ENCODE measurements at regions not wholly inside any gene's neighbourhood (a gene's known extent, or its start where the extent isn't known, plus 50 kb on each side); places are given as distances from the start of the nearest gene placed in this dataset.

DNA sequence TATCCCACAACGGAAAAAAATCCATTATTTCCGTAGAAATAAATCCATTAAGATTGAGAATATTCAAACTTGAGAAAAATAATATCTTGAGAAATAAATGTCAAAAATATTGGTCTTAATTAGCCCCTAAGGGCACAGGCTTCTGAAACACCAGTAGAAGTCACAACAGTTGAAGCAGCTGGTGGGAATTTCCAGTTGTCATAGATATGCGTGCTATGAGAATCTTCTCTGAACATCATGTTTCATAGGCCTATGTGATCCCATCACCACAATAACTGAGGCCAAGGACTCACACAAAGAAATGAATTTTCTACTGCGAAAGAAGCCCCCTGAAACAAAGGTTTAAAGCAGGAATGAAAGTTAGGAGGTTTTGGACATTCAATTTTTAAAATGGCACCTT, 292.0 kb downstream of the DTHD1 start:
- Histone ChIP-seq H3K27me3 (replicated peaks; ENCODE audit: control insufficient read depth, insufficient read depth, low read length) (no peaks in the 10 kb centered on the region), H3K9me3 (no peaks in the 10 kb centered on the region), H3K4me3 (ENCODE audit: low read depth, low read length) (no peak overlapping the region), H3K4me1 (no peaks in the 10 kb centered on the region), H3K36me3 (ENCODE audit: control insufficient read depth, insufficient read depth, low read length) (no peaks in the 10 kb centered on the region)
- peaks cover 6% of the 10 kb centered on the region for H3K27me3 Mint-ChIP-seq (ENCODE audit: insufficient read depth, unreplicated experiment)
- H3K4me1 Mint-ChIP-seq (ENCODE audit: low read depth, unreplicated experiment), result no peaks in the 10 kb centered on the region
- no TSS peak for BruUV-seq (replicated peaks)
- no peaks in the 10 kb centered on the region for H3K9me3 Mint-ChIP-seq (ENCODE audit: unreplicated experiment)
- no peak overlapping the region for H3K4me3 Mint-ChIP-seq (ENCODE audit: unreplicated experiment)
- no peak for DNase-seq
- H3K27ac Mint-ChIP-seq (ENCODE audit: unreplicated experiment), result no peak overlapping the region
- TF ChIP-seq, protein P1, sequence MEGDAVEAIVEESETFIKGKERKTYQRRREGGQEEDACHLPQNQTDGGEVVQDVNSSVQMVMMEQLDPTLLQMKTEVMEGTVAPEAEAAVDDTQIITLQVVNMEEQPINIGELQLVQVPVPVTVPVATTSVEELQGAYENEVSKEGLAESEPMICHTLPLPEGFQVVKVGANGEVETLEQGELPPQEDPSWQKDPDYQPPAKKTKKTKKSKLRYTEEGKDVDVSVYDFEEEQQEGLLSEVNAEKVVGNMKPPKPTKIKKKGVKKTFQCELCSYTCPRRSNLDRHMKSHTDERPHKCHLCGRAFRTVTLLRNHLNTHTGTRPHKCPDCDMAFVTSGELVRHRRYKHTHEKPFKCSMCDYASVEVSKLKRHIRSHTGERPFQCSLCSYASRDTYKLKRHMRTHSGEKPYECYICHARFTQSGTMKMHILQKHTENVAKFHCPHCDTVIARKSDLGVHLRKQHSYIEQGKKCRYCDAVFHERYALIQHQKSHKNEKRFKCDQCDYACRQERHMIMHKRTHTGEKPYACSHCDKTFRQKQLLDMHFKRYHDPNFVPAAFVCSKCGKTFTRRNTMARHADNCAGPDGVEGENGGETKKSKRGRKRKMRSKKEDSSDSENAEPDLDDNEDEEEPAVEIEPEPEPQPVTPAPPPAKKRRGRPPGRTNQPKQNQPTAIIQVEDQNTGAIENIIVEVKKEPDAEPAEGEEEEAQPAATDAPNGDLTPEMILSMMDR (IDR thresholded peaks at IDR 0.05; ENCODE audit: insufficient read depth in 1 of 2, low read depth in 1 of 2, low read length in 1 of 2, severe bottlenecking in 1 of 2, unreplicated experiment in 1 of 2), result no peak
- intact Hi-C loops (cut with micrococcal nuclease; ENCODE audit: unreplicated experiment), result no loop called here
- ChIA-PET CTCF (no interaction called here), POLR2A (no interaction called here)
- no peaks in the 10 kb centered on the region for H3K36me3 Mint-ChIP-seq (ENCODE audit: insufficient read depth, unreplicated experiment)

DNA sequence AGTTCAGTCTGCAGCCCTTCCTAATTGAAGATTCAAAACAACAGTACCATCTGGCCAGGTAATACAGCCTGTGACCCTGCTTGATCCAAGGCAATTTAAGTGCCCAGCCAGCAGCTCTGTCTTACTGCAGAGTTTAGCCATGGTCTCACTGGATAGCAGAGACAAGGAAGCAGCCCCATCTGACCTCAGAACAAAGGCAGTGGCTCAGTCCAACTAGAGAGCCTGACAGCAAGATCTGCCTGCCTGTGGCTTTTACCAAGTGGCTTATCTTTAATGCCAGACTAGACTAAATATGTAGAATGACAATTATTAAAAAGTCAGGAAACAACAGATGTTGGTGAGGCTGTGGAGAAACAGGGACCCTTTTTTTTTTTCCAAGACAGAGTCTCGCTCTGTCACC, 293.4 kb downstream of the DTHD1 start:
- H3K9me3 Mint-ChIP-seq (ENCODE audit: unreplicated experiment), result no peaks in the 10 kb centered on the region
- no peaks in the 10 kb centered on the region for H3K9me3 ChIP-seq
- no peaks in the 10 kb centered on the region for H3K27me3 ChIP-seq (replicated peaks; ENCODE audit: control insufficient read depth, insufficient read depth, low read length)
- no peaks in the 10 kb centered on the region for H3K36me3 ChIP-seq (ENCODE audit: control insufficient read depth, insufficient read depth, low read length)
- H3K27ac Mint-ChIP-seq (ENCODE audit: unreplicated experiment), result no peak overlapping the region
- no peak for DNase-seq
- H3K36me3 Mint-ChIP-seq (ENCODE audit: insufficient read depth, unreplicated experiment), result no peaks in the 10 kb centered on the region
- TF ChIP-seq, protein P1 (IDR thresholded peaks at IDR 0.05; ENCODE audit: insufficient read depth in 1 of 2, low read depth in 1 of 2, low read length in 1 of 2, severe bottlenecking in 1 of 2, unreplicated experiment in 1 of 2), result no peak
- BruUV-seq (replicated peaks), result no TSS peak
- H3K27me3 Mint-ChIP-seq (ENCODE audit: insufficient read depth, unreplicated experiment), result peaks cover 3% of the 10 kb centered on the region
- H3K4me1 ChIP-seq, result no peaks in the 10 kb centered on the region
- H3K4me1 Mint-ChIP-seq (ENCODE audit: low read depth, unreplicated experiment), result no peaks in the 10 kb centered on the region
- ChIA-PET POLR2A (no interaction called here), CTCF (interaction anchor here (0.6 kb wide), 1 partner anchor 281 kb away, joined by 3 read pairs; no protein-coding TSS in a partner anchor)
- H3K4me3 ChIP-seq (ENCODE audit: low read depth, low read length), result no peak overlapping the region
- intact Hi-C loops (cut with micrococcal nuclease; ENCODE audit: unreplicated experiment), result no loop called here
- H3K4me3 Mint-ChIP-seq (ENCODE audit: unreplicated experiment), result no peak overlapping the region

DNA sequence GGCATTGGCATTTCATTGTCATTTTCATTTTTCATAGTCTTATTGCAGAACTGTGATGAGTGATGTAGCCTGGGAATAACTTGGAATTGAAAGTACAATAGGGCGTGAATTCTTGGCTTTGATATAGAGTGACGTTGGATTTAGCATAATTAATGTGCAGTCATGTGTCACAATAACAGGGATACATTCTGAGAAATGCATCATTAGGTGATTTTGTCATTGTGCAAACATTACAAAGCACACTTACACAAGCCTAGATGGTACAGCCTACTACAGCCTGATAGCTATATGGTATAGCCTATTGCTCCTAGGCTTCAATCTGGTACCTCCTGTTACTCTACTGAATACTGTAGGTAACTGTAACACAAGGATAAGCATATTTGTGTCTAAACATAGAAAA, 300.8 kb downstream of the DTHD1 start:
- BruUV-seq (replicated peaks), result no TSS peak
- no peak overlapping the region for H3K4me3 Mint-ChIP-seq (ENCODE audit: unreplicated experiment)
- no peak for DNase-seq
- H3K27me3 Mint-ChIP-seq (ENCODE audit: insufficient read depth, unreplicated experiment), result no peaks in the 10 kb centered on the region
- no peak overlapping the region for H3K4me3 ChIP-seq (ENCODE audit: low read depth, low read length)
- no peaks in the 10 kb centered on the region for H3K4me1 ChIP-seq
- TF ChIP-seq, protein P1 (IDR thresholded peaks at IDR 0.05; ENCODE audit: insufficient read depth in 1 of 2, low read depth in 1 of 2, low read length in 1 of 2, severe bottlenecking in 1 of 2, unreplicated experiment in 1 of 2), result no peak
- CTCF ChIA-PET, result no interaction called here
- no peaks in the 10 kb centered on the region for H3K36me3 Mint-ChIP-seq (ENCODE audit: insufficient read depth, unreplicated experiment)
- H3K27me3 ChIP-seq (replicated peaks; ENCODE audit: control insufficient read depth, insufficient read depth, low read length), result no peaks in the 10 kb centered on the region
- peaks cover 8% of the 10 kb centered on the region for H3K9me3 Mint-ChIP-seq (ENCODE audit: unreplicated experiment)
- H3K9me3 ChIP-seq, result no peaks in the 10 kb centered on the region
- intact Hi-C loops (cut with micrococcal nuclease; ENCODE audit: unreplicated experiment), result no loop called here
- POLR2A ChIA-PET, result no interaction called here
- no peak overlapping the region for H3K27ac Mint-ChIP-seq (ENCODE audit: unreplicated experiment)
- H3K36me3 ChIP-seq (ENCODE audit: control insufficient read depth, insufficient read depth, low read length), result no peaks in the 10 kb centered on the region
- no peaks in the 10 kb centered on the region for H3K4me1 Mint-ChIP-seq (ENCODE audit: low read depth, unreplicated experiment)

Data from Caco-2 (cell line).